ENCODE measurements at regions not wholly inside any gene's neighbourhood (a gene's known extent, or its start where the extent isn't known, plus 50 kb on each side); places are given as distances from the start of the nearest gene placed in this dataset.

GRCh38 chr10:10045765-10046028, 972.0 kb upstream of the CELF2 start:
- no peak overlapping the region for H2AFZ ChIP-seq (ENCODE audit: low read depth, low read length, severe bottlenecking)
- no peaks in the 10 kb centered on the region for H3F3A ChIP-seq (ENCODE audit: insufficient read depth)
- no peak overlapping the region for H3K27ac ChIP-seq (ENCODE audit: low read depth, low read length)
- H3K9me3 ChIP-seq (ENCODE audit: insufficient read depth, low read length): no peaks in the 10 kb centered on the region
- H3K9me2 ChIP-seq (replicated peaks; ENCODE audit: insufficient read depth, low read length): no peaks in the 10 kb centered on the region
- no peaks in the 10 kb centered on the region for H3K27me3 ChIP-seq (ENCODE audit: low read length)
- H4K20me1 ChIP-seq (ENCODE audit: low read depth, low read length): no peaks in the 10 kb centered on the region
- no peak overlapping the region for H3K4me2 ChIP-seq (ENCODE audit: low read depth, low read length, poor library complexity, severe bottlenecking)
- no peak for TF ChIP-seq EZH2phosphoT487 (conservative IDR thresholded peaks at IDR 0.05; ENCODE audit: low read length)
- no peak for TF ChIP-seq CTCF (IDR thresholded peaks at IDR 0.05; ENCODE audit: insufficient read depth, low read length, poor library complexity, severe bottlenecking)
- no peak overlapping the region for H3K9ac ChIP-seq (ENCODE audit: low read length)
- no peaks in the 10 kb centered on the region for H3K79me2 ChIP-seq (ENCODE audit: insufficient read depth, low read length)
- H3K4me3 ChIP-seq (ENCODE audit: insufficient read depth, low read length, poor library complexity, severe bottlenecking): no peak overlapping the region
- H3K36me3 ChIP-seq (ENCODE audit: low read length): no peaks in the 10 kb centered on the region

- H3K4me2 ChIP-seq (ENCODE audit: low read depth, low read length, poor library complexity, severe bottlenecking): no peak overlapping the region
- no peaks in the 10 kb centered on the region for H3K9me3 ChIP-seq (ENCODE audit: insufficient read depth, low read length)
- no peaks in the 10 kb centered on the region for H3K27me3 ChIP-seq (ENCODE audit: low read length)
- no peaks in the 10 kb centered on the region for H3K9me2 ChIP-seq (replicated peaks; ENCODE audit: insufficient read depth, low read length)
- H3K9ac ChIP-seq (ENCODE audit: low read length): no peak overlapping the region
- H3K36me3 ChIP-seq (ENCODE audit: low read length): no peaks in the 10 kb centered on the region
- H4K20me1 ChIP-seq (ENCODE audit: low read depth, low read length): no peaks in the 10 kb centered on the region
- no peaks in the 10 kb centered on the region for H3K79me2 ChIP-seq (ENCODE audit: insufficient read depth, low read length)
- no peak overlapping the region for H2AFZ ChIP-seq (ENCODE audit: low read depth, low read length, severe bottlenecking)
- no peak overlapping the region for H3K4me3 ChIP-seq (ENCODE audit: insufficient read depth, low read length, poor library complexity, severe bottlenecking)
- no peak overlapping the region for H3K27ac ChIP-seq (ENCODE audit: low read depth, low read length)
- no peak for TF ChIP-seq EZH2phosphoT487 (conservative IDR thresholded peaks at IDR 0.05; ENCODE audit: low read length)
- no peak for TF ChIP-seq CTCF (IDR thresholded peaks at IDR 0.05; ENCODE audit: insufficient read depth, low read length, poor library complexity, severe bottlenecking)
- H3F3A ChIP-seq (ENCODE audit: insufficient read depth): no peaks in the 10 kb centered on the region
Measured at GRCh38 chr10:10047426-10047825, 970.2 kb upstream of the CELF2 start.

GRCh38 chr10:10053051-10053450, 964.6 kb upstream of the CELF2 start:
- Histone ChIP-seq H2AFZ (ENCODE audit: low read depth, low read length, severe bottlenecking) (no peak overlapping the region), H3K79me2 (ENCODE audit: insufficient read depth, low read length) (no peaks in the 10 kb centered on the region), H3K4me3 (ENCODE audit: insufficient read depth, low read length, poor library complexity, severe bottlenecking) (no peak overlapping the region), H3K9me2 (replicated peaks; ENCODE audit: insufficient read depth, low read length) (no peaks in the 10 kb centered on the region), H3K27me3 (ENCODE audit: low read length) (no peaks in the 10 kb centered on the region), H3K9me3 (ENCODE audit: insufficient read depth, low read length) (no peaks in the 10 kb centered on the region), H3K27ac (ENCODE audit: low read depth, low read length) (no peak overlapping the region), H4K20me1 (ENCODE audit: low read depth, low read length) (no peaks in the 10 kb centered on the region), H3F3A (ENCODE audit: insufficient read depth) (no peaks in the 10 kb centered on the region), H3K36me3 (ENCODE audit: low read length) (no peaks in the 10 kb centered on the region), H3K9ac (ENCODE audit: low read length) (no peak overlapping the region), H3K4me2 (ENCODE audit: low read depth, low read length, poor library complexity, severe bottlenecking) (no peak overlapping the region)
- TF ChIP-seq EZH2phosphoT487 (conservative IDR thresholded peaks at IDR 0.05; ENCODE audit: low read length) (no peak), CTCF (IDR thresholded peaks at IDR 0.05; ENCODE audit: insufficient read depth, low read length, poor library complexity, severe bottlenecking) (no peak)

- Histone ChIP-seq H3K79me2 (ENCODE audit: insufficient read depth, low read length) (no peaks in the 10 kb centered on the region), H3K27ac (ENCODE audit: low read depth, low read length) (no peak overlapping the region), H3K9me2 (replicated peaks; ENCODE audit: insufficient read depth, low read length) (no peaks in the 10 kb centered on the region), H3K4me2 (ENCODE audit: low read depth, low read length, poor library complexity, severe bottlenecking) (no peak overlapping the region), H3F3A (ENCODE audit: insufficient read depth) (no peaks in the 10 kb centered on the region), H2AFZ (ENCODE audit: low read depth, low read length, severe bottlenecking) (no peak overlapping the region), H3K9ac (ENCODE audit: low read length) (no peak overlapping the region), H3K4me3 (ENCODE audit: insufficient read depth, low read length, poor library complexity, severe bottlenecking) (no peak overlapping the region), H3K36me3 (ENCODE audit: low read length) (no peaks in the 10 kb centered on the region), H3K27me3 (ENCODE audit: low read length) (no peaks in the 10 kb centered on the region), H3K9me3 (ENCODE audit: insufficient read depth, low read length) (no peaks in the 10 kb centered on the region), H4K20me1 (ENCODE audit: low read depth, low read length) (no peaks in the 10 kb centered on the region)
- no peak for TF ChIP-seq CTCF (IDR thresholded peaks at IDR 0.05; ENCODE audit: insufficient read depth, low read length, poor library complexity, severe bottlenecking)
- TF ChIP-seq EZH2phosphoT487 (conservative IDR thresholded peaks at IDR 0.05; ENCODE audit: low read length): no peak
Measured at GRCh38 chr10:10054466-10054865, 963.2 kb upstream of the CELF2 start.
